SH-SY5Y (cell line): ENCODE measurements at regions not wholly inside any gene's neighbourhood (a gene's known extent, or its start where the extent isn't known, plus 50 kb on each side); places are given as distances from the start of the nearest gene placed in this dataset.

Experiments
- GATA2 ChIP-seq: IDR thresholded peaks from 2 replicates; pipeline ENCODE4 v1.6.1; 2011; ENCODE audit warnings: mild to moderate bottlenecking, low read depth, low read length
- GATA3 ChIP-seq: IDR thresholded peaks from 2 replicates; pipeline ENCODE4 v1.6.1; 2011; ENCODE audit warnings: low read depth, mild to moderate bottlenecking, low read length, moderate library complexity

DNA sequence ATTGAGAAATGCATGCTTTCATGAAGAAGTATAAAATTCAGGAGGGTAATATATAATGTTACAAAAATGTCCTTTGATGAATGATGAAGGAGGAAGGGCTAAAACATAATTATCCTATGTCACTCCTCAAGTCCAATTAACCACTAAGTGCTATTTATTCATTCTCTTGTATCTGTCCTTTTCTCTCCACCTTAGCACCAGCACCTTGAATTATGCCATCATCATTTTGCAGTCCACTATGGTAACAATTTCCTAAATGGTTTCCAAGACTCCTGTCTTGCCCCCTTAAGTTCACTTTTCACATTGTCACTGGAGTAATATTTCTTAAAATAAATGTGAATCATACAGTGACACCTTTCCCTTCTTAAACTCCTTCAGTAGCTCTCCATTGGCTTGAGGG is 756.3 kb downstream of the STPG2 start:
- no peak for TF ChIP-seq GATA3
- no peak for TF ChIP-seq GATA2

DNA sequence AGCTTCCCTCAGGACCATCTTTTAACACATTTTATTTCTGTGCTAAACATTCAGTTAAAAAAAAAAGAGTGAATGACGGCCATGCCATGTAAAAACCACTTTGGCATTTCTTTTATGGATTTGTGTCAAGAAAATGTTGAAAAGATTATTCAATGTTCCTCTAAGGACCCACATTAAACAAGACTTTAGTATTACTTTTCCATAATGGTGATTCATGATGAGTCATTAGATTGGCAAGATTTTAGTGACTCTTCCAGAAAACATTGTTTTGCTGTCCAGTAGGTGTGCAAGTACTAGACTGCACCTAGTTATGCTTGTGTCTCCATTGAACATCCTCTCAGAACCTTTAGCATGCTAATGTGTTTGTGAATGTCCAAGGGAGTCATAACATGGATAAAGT is 748.6 kb downstream of the STPG2 start:
- TF ChIP-seq GATA3 (no peak), GATA2 (no peak)

DNA sequence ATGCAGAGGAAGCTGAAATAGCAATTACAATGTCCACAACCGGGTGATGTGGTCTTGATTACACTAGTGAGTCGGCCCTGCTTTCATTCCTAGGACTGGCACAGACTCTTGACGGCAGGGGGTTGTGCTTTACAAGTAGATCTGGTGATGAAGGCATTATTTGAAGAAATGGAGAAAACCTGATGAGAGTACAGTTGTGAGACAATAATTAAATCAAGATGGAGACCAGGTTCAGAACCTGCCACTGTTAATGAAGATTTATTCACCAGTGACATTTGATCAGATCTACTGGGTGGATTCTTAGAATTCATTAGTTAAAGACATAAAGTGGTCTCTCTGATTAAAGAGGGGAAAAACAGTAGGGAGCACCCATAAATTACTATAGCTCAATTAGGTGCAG is 747.2 kb downstream of the STPG2 start:
- TF ChIP-seq GATA3 (peak; percentile 13; the same call in 1 of the 2 replicates), GATA2 (no peak)

DNA sequence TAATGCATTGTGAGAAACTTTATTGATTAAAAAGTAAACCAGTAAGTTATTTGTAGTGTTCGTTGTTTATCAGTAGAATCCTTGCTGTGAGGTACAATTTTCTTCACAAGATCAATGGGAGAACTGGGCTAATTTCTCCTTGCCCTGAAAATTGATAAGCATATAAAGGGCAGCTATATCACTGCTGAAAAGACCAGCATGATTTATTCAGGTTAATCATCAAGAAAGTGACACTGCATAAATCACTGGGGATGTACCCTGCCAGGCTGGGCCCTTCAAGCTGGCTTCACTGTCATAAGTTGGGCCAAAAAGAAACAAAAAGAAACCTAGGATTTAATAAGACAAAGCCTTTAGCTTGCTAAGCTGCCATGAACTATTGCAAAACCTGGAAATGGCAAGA is 746.7 kb downstream of the STPG2 start:
- TF ChIP-seq GATA3, result no peak
- no peak for TF ChIP-seq GATA2

DNA sequence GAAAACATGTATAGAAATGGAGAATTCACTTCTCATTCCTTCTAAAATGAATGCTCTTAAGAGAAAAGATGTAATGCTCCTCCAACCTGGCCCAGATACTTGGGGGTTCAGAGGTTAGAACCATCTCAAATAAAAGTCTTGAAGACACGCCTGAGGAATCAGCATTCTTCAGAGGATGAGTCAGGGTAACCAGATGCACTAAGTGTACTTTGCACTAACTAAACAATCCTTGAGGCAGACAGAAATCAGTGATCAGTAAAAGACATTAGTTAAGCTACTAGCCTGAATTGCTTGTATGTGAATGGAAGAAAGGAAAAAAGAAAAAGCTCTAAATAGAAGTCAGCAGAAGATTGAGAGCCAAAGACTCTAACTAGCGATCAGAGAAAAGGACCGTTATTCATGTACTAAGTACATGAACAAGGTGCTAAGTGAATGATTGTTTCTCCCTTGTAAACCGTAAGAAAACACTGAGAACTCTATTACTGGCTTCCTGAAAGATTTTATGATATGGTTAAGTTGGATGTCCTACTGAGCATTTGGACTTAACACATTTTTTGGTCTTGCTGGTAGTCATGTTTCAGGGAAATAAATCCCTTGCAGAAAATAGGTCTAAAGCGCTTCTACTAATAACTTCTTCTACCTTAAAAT is 738.3 kb downstream of the STPG2 start:
- TF ChIP-seq GATA2 (no peak), GATA3 (no peak)

DNA sequence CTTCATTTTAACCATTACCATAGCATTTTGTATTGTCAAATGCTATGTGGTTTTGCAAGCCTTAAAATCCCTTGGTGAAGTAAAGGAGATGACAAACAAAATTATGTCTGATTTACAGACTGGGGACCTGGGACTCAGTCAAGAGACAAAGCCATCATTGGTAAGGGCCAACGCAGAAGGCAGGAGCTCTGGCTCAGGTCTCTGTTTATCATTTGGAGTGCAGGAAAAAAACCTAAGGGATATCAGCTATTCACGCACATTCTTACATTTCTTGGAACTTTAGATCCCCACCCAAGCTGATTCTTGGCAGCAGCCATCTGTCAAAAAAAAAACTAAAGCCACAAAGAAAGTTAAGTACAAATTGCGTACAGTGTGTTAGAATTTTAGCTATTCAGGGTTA is 731.9 kb downstream of the STPG2 start:
- TF ChIP-seq GATA2, result no peak
- TF ChIP-seq GATA3, result no peak

DNA sequence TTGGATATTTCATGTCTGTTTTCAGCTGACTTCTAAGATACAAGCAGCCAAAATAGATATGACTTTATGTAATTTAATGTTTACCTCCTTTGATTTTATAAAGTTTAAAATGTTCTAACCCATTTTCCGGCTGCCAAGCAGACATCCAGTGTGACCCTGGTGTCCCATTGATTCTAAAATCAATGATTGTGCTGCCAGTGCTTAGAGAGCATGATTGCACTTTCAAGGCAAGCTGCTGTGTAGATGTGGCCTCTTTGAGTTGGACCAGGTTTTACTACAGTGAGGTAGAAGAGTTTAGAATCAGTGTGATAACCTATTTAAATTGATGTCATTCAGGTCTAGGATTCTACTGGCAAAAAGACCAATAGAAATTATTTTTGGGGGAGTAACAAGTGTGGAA is 730.9 kb downstream of the STPG2 start:
- TF ChIP-seq GATA2, result no peak
- TF ChIP-seq GATA3, result no peak

DNA sequence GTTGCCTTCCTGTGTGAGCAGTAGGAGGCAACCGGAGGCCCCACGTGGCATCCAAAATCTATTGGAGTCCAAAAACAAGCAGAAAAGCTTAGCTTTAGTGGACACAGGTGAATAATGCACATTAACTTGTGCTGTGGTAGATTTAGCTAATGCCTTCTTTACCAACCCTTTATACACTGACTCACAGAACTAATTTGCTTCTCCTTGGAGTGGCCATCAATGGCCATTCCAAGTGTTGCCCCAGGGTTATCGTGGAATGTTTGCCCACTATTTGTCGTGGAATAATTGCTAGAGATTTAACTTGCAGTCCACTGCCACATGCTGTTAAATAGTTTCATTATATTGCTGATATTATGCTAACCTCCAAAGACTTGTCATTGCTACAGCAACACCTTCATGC is 729.1 kb downstream of the STPG2 start:
- TF ChIP-seq GATA3 (no peak), GATA2 (no peak)

DNA sequence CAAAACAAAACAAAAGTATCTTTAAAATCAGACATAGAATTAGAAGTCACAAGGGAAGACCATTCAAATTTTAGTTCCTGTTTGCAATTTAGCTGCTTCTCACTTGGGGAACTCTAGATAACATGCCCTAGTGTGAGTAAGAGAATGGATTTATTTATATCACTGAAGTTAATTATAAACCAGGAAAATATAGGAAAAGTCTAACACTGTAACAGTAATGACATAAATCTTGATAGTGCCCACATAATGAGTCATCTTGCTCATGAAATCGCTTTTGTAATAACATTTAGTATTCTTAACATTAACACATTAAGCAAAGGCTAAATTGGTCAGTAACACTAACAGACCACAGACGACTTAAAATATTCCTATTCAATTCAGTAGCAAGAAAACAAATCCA is 710.7 kb downstream of the STPG2 start:
- no peak for TF ChIP-seq GATA2

DNA sequence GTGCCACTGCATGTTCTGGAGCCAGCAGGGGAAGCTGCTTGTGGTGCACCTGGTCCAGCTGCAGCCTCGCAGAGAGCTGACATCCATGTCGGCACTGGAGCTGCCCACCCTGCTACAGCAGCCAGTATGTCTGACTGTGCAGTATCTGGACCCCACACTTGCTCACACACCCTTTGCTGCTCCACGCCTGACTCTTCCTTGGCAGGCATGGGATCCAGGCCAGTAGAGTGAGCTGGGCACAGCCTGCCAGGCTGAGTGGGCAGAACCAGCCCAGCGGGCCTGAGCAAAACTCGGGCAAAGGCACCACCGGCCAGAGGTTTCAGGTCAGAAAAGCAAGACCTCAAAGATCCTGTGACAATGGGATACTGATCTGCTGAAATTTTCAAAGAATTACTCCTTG is 690.1 kb downstream of the STPG2 start:
- TF ChIP-seq GATA3, result no peak
- no peak for TF ChIP-seq GATA2

DNA sequence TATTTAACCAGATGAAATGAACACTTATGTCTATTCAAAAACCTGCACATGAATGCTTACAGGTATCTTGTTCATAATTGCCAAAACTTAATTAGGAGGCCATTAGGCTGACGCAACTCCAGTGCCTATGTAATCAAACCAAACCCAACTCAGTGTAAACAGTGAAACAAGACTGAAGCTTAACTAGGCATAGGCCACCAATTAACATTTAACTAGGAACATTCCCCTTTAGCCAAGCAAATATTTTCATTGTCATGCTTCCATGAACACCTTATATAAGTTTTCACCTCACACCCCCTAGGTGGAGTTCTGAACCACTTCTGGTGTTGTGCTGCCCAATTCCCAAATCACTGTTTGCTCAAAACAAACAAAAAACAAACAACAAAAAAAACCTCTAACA is 686.0 kb downstream of the STPG2 start:
- no peak for TF ChIP-seq GATA2
- TF ChIP-seq GATA3, result no peak

DNA sequence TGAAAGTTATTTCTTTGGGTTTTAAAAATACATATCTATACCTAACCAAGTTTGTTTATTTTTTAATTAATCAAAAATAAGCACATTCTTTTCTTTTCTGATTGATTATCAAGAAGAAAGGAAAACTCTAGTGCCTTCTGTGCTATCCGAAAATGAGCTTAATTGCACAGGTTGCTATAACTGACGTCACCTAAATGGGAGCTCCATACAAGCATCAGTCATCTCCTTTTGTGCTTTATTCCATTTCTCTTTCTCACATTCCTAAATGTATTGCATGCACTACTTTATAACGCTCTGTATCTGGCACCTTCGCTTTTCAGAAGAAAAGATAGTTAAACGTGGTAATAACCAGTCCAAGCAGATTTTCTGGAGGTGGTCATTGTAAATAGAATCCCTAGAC is 675.0 kb downstream of the STPG2 start:
- TF ChIP-seq GATA3 (no peak), GATA2 (no peak)

DNA sequence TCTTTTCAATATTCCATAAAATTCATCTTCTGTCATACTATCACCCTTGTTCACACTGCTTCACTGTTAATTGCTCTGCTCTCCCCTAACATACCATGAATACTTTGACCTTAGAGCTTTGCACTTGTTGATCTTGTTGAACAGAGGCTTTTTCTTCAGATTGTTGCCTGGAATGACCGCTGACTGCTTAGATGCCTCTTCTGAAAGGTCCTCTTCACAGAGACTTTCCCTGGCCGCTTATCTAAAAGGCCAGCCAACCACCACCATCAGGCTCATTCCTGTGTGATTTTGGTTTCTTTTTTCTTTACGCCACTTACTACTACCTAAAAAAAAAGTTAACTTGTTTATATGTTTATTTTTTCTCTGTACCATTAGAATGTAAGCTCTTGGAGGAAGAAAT is 667.7 kb downstream of the STPG2 start:
- no peak for TF ChIP-seq GATA3
- no peak for TF ChIP-seq GATA2

DNA sequence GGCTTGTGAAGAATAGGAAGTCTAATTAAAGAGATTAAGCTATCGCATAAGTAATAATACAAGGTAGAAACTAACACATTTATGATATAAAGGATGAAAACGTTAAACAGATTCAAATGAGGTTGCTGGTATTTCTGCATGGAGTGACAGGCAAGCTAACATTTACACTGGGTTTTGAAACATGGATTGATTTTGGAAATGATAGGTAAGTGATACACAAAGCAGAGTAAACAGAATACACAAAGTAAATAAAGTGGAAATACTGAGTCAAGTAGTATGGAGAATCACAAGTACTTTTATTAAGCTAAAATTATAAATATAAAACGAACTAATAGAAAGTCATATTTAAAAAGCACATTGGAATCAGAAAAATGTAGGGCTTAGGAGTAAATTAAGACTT is 665.3 kb downstream of the STPG2 start:
- TF ChIP-seq GATA3, result no peak
- TF ChIP-seq GATA2, result no peak

DNA sequence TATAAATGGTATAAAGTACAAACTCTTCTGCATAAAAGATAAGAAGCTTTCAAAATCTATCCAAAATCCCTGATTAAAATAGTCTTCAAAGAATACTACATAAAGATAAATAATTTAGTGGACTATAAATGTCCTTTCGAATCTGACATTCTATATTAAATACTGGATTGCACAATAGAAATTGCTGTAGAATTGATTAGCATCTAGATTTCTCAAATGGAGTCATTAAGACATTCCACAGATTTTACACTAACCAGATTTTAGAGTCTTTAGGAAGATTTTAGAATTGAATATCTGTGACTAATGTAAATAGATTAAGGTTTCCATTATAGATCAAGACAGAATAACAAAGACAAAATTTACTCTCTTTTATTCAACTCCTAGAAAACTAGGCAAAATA is 663.9 kb downstream of the STPG2 start:
- TF ChIP-seq GATA2, result no peak
- no peak for TF ChIP-seq GATA3

DNA sequence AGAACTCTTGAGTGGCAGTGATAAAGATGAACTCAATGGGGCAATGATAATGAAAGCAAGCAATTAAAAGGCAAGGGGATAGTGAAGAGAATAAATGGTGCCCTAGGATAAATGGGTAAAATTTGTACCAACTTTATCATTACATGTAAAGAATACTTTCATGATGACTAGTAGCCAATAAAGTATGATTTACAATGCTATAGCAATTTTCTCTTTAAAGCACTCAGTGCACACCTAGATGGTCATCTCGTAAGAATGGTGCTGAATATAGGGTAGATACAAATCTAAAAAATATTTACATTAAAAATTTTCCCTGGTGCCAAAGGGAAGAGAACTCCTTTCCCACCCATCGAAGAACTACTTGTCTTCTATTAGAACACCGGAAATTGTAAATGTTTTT is 651.4 kb downstream of the STPG2 start:
- TF ChIP-seq GATA3 (no peak), GATA2 (no peak)
